IMR-90 (cell line): ENCODE measurements at regions not wholly inside any gene's neighbourhood (a gene's known extent, or its start where the extent isn't known, plus 50 kb on each side); places are given as distances from the start of the nearest gene placed in this dataset.
"Not testable (repeated sequence)": the region's sequence is repeated elsewhere in the genome, so short reads cannot be mapped to it uniquely, and the experiment has no call there.

Experiments used
- BHLHE40 ChIP-seq: fragments of 150-350 bp; IDR thresholded peaks from 2 replicates; pipeline ENCODE4 v1.6.1; 2016; ENCODE audit warnings: mild to moderate bottlenecking, low read depth, low read length
- MAFK ChIP-seq: IDR thresholded peaks from 2 replicates; pipeline ENCODE4 v1.6.1; 2012; ENCODE audit warnings: low read depth, low read length, improper control_type of control experiment
- POLR2A ChIP-seq: IDR thresholded peaks from 2 replicates; pipeline ENCODE4 v1.6.1; 2012; ENCODE audit warnings: mild to moderate bottlenecking, low read depth, low read length
- RCOR1 ChIP-seq: IDR thresholded peaks from 2 replicates; pipeline ENCODE4 v1.6.1; 2012; ENCODE audit warnings: mild to moderate bottlenecking, low read length, improper control_type of control experiment; ENCODE audit not compliant: insufficient replicate concordance
- TF ChIP-seq, protein P1 (sequence below): conservative IDR thresholded peaks from 2 replicates; pipeline ENCODE4 v1.5.1; 2012; ENCODE audit warnings: mild to moderate bottlenecking, low read depth, low read length, improper control_type of control experiment

GRCh38 chr5:34205347-34205746 lies 162.3 kb upstream of the C1QTNF3 start:
- TF ChIP-seq, protein P1, sequence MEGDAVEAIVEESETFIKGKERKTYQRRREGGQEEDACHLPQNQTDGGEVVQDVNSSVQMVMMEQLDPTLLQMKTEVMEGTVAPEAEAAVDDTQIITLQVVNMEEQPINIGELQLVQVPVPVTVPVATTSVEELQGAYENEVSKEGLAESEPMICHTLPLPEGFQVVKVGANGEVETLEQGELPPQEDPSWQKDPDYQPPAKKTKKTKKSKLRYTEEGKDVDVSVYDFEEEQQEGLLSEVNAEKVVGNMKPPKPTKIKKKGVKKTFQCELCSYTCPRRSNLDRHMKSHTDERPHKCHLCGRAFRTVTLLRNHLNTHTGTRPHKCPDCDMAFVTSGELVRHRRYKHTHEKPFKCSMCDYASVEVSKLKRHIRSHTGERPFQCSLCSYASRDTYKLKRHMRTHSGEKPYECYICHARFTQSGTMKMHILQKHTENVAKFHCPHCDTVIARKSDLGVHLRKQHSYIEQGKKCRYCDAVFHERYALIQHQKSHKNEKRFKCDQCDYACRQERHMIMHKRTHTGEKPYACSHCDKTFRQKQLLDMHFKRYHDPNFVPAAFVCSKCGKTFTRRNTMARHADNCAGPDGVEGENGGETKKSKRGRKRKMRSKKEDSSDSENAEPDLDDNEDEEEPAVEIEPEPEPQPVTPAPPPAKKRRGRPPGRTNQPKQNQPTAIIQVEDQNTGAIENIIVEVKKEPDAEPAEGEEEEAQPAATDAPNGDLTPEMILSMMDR: not testable (repeated sequence)
- TF ChIP-seq MAFK, RCOR1, BHLHE40, POLR2A: not testable (repeated sequence)
